SU-DHL-6 (cell line): ENCODE measurements at regions not wholly inside any gene's neighbourhood (a gene's known extent, or its start where the extent isn't known, plus 50 kb on each side); places are given as distances from the start of the nearest gene placed in this dataset.

Experiments
- EZH2phosphoT487 ChIP-seq: fragments of 200-600 bp; sonication (generic), shearing (Covaris generic); conservative IDR thresholded peaks from 2 replicates; pipeline ENCODE4 v1.6.1; 2018; ENCODE audit warnings: mild to moderate bottlenecking, antibody characterized with exemption, low read length, moderate library complexity, mixed read lengths
- TF ChIP-seq, protein P1 (sequence below): fragments of 200-600 bp; sonication (generic); IDR thresholded peaks from one replicate; pipeline ENCODE4 v1.5.1; 2017; ENCODE audit warnings: antibody characterized with exemption, mild to moderate bottlenecking, low read length, moderate library complexity; ENCODE audit not compliant: insufficient read depth, poor library complexity, severe bottlenecking

DNA sequence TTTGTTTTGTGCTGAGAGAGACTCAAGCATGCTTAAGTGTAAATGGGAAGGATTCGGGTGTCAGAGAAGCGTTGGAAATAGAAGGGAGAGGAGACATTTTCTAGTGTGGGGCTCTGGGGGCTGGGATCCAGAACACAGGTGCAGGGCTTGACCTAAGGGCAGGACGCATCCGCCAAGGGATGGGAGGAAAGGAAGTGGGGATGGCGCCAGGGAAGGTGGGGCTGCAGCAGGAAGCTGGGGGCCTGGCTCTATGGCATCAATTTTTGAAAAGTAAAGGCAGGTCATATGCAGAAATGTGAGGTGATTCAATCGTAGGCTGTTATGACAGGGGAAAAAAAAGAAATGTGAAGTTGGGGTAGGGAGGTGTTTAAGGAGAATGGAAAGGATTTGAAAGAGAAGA lies 143.2 kb upstream of the SERTAD2 start:
- TF ChIP-seq EZH2phosphoT487: no peak
- TF ChIP-seq, protein P1, sequence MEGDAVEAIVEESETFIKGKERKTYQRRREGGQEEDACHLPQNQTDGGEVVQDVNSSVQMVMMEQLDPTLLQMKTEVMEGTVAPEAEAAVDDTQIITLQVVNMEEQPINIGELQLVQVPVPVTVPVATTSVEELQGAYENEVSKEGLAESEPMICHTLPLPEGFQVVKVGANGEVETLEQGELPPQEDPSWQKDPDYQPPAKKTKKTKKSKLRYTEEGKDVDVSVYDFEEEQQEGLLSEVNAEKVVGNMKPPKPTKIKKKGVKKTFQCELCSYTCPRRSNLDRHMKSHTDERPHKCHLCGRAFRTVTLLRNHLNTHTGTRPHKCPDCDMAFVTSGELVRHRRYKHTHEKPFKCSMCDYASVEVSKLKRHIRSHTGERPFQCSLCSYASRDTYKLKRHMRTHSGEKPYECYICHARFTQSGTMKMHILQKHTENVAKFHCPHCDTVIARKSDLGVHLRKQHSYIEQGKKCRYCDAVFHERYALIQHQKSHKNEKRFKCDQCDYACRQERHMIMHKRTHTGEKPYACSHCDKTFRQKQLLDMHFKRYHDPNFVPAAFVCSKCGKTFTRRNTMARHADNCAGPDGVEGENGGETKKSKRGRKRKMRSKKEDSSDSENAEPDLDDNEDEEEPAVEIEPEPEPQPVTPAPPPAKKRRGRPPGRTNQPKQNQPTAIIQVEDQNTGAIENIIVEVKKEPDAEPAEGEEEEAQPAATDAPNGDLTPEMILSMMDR: no peak
